Neural progenitor cell (in vitro differentiated cells): ENCODE measurements at regions not wholly inside any gene's neighbourhood (a gene's known extent, or its start where the extent isn't known, plus 50 kb on each side); places are given as distances from the start of the nearest gene placed in this dataset.

Experiments used
- DNase-seq: peaks from one replicate; pipeline ENCODE4 v3.0.0-alpha.2; 2016; ENCODE audit warnings: low spot score
- H2AFZ ChIP-seq: fragments of 200-600 bp; sonication (generic); replicated peaks from 2 replicates; pipeline ENCODE4 v1.6.1; 2016; ENCODE audit warnings: antibody characterized with exemption
- H3F3A ChIP-seq: fragments of 200-600 bp; sonication (generic); 2 replicates; pipeline ENCODE4 v1.6.1; 2016; ENCODE audit warnings: antibody characterized with exemption, low read depth
- H3K27ac ChIP-seq: fragments of 200-600 bp; sonication (generic); 2 replicates; pipeline ENCODE4 v1.5.1; 2016; ENCODE audit warnings: mild to moderate bottlenecking
- H3K27me3 ChIP-seq: fragments of 200-600 bp; sonication (generic); 2 replicates; pipeline ENCODE4 v1.6.1; 2016; ENCODE audit warnings: mild to moderate bottlenecking, moderate library complexity
- H3K36me3 ChIP-seq: fragments of 200-600 bp; sonication (generic); 2 replicates; pipeline ENCODE4 v1.5.1; 2016
- H3K4me1 ChIP-seq: fragments of 200-600 bp; sonication (generic); 2 replicates; pipeline ENCODE4 v1.6.1; 2016; ENCODE audit warnings: mixed run types
- H3K4me2 ChIP-seq: fragments of 200-600 bp; sonication (generic); 2 replicates; pipeline ENCODE4 v1.6.1; 2016
- H3K4me3 ChIP-seq: fragments of 200-600 bp; sonication (generic); 2 replicates; pipeline ENCODE4 v1.5.1; 2016
- H3K79me2 ChIP-seq: fragments of 200-600 bp; sonication (generic); 2 replicates; pipeline ENCODE4 v1.6.1; 2016; ENCODE audit warnings: low read depth
- H3K9ac ChIP-seq: fragments of 200-600 bp; sonication (generic); 2 replicates; pipeline ENCODE4 v1.6.1; 2016
- H3K9me3 ChIP-seq: fragments of 200-600 bp; sonication (generic); 2 replicates; pipeline ENCODE4 v1.5.1; 2016; ENCODE audit warnings: low read depth
- H4K20me1 ChIP-seq: fragments of 200-600 bp; sonication (generic); 2 replicates; pipeline ENCODE4 v1.6.1; 2016; ENCODE audit warnings: low read depth
- H3K27ac Mint-ChIP-seq: 3 replicates; pipeline ENCODE4 v1.8.0; 2021; ENCODE audit warnings: mixed read lengths
- H3K27me3 Mint-ChIP-seq: 2 replicates; pipeline ENCODE4 v1.8.0; 2022; ENCODE audit warnings: low read depth, mild to moderate bottlenecking, inconsistent platforms, moderate library complexity, mixed read lengths; ENCODE audit not compliant: insufficient read depth
- H3K36me3 Mint-ChIP-seq: 3 replicates; pipeline ENCODE4 v1.8.0; 2021; ENCODE audit warnings: mixed read lengths
- H3K4me1 Mint-ChIP-seq: 3 replicates; pipeline ENCODE4 v1.8.0; 2021; ENCODE audit warnings: mixed read lengths
- H3K4me3 Mint-ChIP-seq: 3 replicates; pipeline ENCODE4 v1.8.0; 2021; ENCODE audit warnings: mild to moderate bottlenecking, moderate library complexity, mixed read lengths
- H3K9me3 Mint-ChIP-seq: 3 replicates; pipeline ENCODE4 v1.8.0; 2020; ENCODE audit warnings: mixed read lengths
- CTCF ChIP-seq: fragments of 200-600 bp; sonication (generic); IDR thresholded peaks from 2 replicates; pipeline ENCODE4 v1.5.1; 2017; ENCODE audit warnings: antibody characterized with exemption, mild to moderate bottlenecking
- EZH2 ChIP-seq: fragments of 200-600 bp; sonication (generic); IDR thresholded peaks from 2 replicates; pipeline ENCODE4 v1.6.1; 2017; ENCODE audit warnings: antibody characterized with exemption, mild to moderate bottlenecking, moderate library complexity
- EZH2phosphoT487 ChIP-seq: fragments of 200-600 bp; sonication (generic); IDR thresholded peaks from 2 replicates; pipeline ENCODE4 v1.6.1; 2017; ENCODE audit warnings: antibody characterized with exemption

DNA sequence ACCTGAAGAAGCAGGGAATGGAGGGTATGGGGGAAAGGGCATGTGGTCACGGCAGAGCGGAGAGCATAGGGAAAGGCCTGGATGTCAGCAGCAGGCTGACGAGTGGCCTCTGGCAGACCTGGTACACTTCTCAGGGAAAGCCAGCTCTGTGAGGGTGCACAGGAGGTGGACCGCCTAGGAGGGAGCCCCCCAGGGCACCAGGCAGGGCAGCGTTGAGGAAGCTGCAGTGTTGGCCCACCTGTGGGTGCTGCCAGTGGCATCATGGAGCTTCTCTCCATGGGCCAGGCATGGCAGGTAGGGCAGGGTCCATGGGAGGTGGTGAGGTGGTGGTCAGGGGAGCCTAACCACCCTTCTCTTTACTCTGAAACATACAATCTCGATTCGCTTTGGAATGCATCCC lies 143.0 kb upstream of the PITX1 start:
- Histone ChIP-seq H3K79me2 (no peaks in the 10 kb centered on the region), H3K9me3 (no peaks in the 10 kb centered on the region), H3K27ac (no peak overlapping the region), H3K9ac (no peak overlapping the region), H3K27me3 (peaks cover 30% of the 10 kb centered on the region), H3K4me1 (no peaks in the 10 kb centered on the region), H3K36me3 (no peaks in the 10 kb centered on the region), H4K20me1 (no peaks in the 10 kb centered on the region), H3K4me2 (no peak overlapping the region), H3F3A (no peaks in the 10 kb centered on the region), H3K4me3 (no peak overlapping the region), H2AFZ (no peak overlapping the region)
- Mint-ChIP-seq H3K36me3 (no peaks in the 10 kb centered on the region), H3K4me1 (peaks cover 5% of the 10 kb centered on the region), H3K4me3 (no peak overlapping the region), H3K9me3 (no peaks in the 10 kb centered on the region), H3K27me3 (peaks cover 14% of the 10 kb centered on the region), H3K27ac (no peak overlapping the region)
- DNase-seq = no peak
- TF ChIP-seq EZH2 (no peak), CTCF (no peak), EZH2phosphoT487 (no peak)

DNA sequence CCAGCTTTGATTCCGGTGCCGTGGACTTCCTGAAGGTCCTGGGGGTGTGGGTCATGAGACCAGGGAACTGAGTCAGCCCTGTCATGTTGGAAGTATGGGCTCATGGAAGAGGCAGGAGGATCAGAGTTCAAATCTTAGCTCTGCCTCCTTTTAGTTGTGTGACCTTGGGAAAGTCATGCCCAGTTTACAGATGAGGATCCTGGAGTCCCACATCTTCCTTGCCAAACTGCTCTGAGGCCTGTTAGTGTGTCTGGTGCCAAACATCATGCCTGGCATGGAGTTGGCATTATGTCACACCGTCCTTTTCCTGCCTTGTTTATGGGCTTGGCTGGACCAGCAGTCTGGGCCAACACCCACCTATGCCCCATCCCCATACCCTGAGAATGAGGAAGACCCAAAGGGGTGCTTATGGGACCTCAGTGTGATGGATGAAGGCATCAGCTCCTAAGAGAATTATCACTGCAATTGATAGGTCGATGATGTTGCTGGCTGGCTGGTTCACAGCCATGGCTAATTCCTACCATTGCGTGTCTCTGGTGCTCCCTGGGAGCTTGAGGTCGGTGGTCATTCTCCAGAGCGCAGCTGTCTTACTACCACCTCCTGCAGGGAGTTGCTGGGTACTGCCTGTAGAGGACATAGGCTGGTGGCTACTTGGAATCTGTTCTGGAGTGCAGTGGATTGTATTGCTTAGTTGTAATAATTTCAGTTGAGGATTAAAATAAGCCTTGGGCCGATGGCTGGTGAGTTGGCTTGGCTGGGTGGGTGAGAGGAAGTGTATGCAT lies 140.5 kb upstream of the PITX1 start:
- no peak overlapping the region for H3K4me2 ChIP-seq
- no peaks in the 10 kb centered on the region for H3K79me2 ChIP-seq
- H2AFZ ChIP-seq = no peak overlapping the region
- H3K4me3 Mint-ChIP-seq = no peak overlapping the region
- TF ChIP-seq EZH2phosphoT487 (no peak), EZH2 (no peak), CTCF (peak; percentile 67)
- H3K9me3 ChIP-seq = no peaks in the 10 kb centered on the region
- peaks cover 13% of the 10 kb centered on the region for H3K27me3 Mint-ChIP-seq
- no peaks in the 10 kb centered on the region for H3F3A ChIP-seq
- H3K4me1 ChIP-seq = no peaks in the 10 kb centered on the region
- peaks cover 53% of the 10 kb centered on the region for H3K27me3 ChIP-seq
- no peak overlapping the region for H3K4me3 ChIP-seq
- no peak overlapping the region for H3K9ac ChIP-seq
- H3K4me1 Mint-ChIP-seq = peaks cover 5% of the 10 kb centered on the region
- DNase-seq = peak; percentile 66
- H3K36me3 Mint-ChIP-seq = no peaks in the 10 kb centered on the region
- no peak overlapping the region for H3K27ac ChIP-seq
- H3K9me3 Mint-ChIP-seq = no peaks in the 10 kb centered on the region
- H3K36me3 ChIP-seq = no peaks in the 10 kb centered on the region
- no peak overlapping the region for H3K27ac Mint-ChIP-seq
- H4K20me1 ChIP-seq = no peaks in the 10 kb centered on the region

- H3K27ac Mint-ChIP-seq = no peak overlapping the region
- H3K4me3 Mint-ChIP-seq = no peak overlapping the region
- H3K4me1 ChIP-seq = no peaks in the 10 kb centered on the region
- no peak overlapping the region for H3K27ac ChIP-seq
- H3K4me3 ChIP-seq = no peak overlapping the region
- H3K27me3 ChIP-seq = peaks cover 58% of the 10 kb centered on the region
- no peaks in the 10 kb centered on the region for H3K79me2 ChIP-seq
- no peak for DNase-seq
- no peaks in the 10 kb centered on the region for H3K36me3 ChIP-seq
- H3K4me2 ChIP-seq = no peak overlapping the region
- H3K27me3 Mint-ChIP-seq = peaks cover 17% of the 10 kb centered on the region
- H4K20me1 ChIP-seq = no peaks in the 10 kb centered on the region
- no peaks in the 10 kb centered on the region for H3K9me3 ChIP-seq
- H2AFZ ChIP-seq = no peak overlapping the region
- TF ChIP-seq EZH2 = no peak
- TF ChIP-seq CTCF = no peak
- no peak for TF ChIP-seq EZH2phosphoT487
- no peaks in the 10 kb centered on the region for H3K9me3 Mint-ChIP-seq
- H3F3A ChIP-seq = no peaks in the 10 kb centered on the region
- H3K36me3 Mint-ChIP-seq = no peaks in the 10 kb centered on the region
- H3K9ac ChIP-seq = no peak overlapping the region
- H3K4me1 Mint-ChIP-seq = peaks cover under 1% of the 10 kb centered on the region
Measured at GRCh38 chr5:135173662-135174290, 139.7 kb upstream of the PITX1 start.
